GM12892 (cell line): ENCODE measurements at regions not wholly inside any gene's neighbourhood (a gene's known extent, or its start where the extent isn't known, plus 50 kb on each side); places are given as distances from the start of the nearest gene placed in this dataset.

Experiments
- POLR2AphosphoS5 ChIP-seq: IDR thresholded peaks from 2 replicates; pipeline ENCODE4 v1.6.1; 2011; ENCODE audit warnings: low read depth, low read length, control low read depth
- TAF1 ChIP-seq: IDR thresholded peaks from 2 replicates; pipeline ENCODE4 v1.6.1; 2011; ENCODE audit warnings: low read depth, mild to moderate bottlenecking, control low read depth, low read length, borderline replicate concordance

DNA sequence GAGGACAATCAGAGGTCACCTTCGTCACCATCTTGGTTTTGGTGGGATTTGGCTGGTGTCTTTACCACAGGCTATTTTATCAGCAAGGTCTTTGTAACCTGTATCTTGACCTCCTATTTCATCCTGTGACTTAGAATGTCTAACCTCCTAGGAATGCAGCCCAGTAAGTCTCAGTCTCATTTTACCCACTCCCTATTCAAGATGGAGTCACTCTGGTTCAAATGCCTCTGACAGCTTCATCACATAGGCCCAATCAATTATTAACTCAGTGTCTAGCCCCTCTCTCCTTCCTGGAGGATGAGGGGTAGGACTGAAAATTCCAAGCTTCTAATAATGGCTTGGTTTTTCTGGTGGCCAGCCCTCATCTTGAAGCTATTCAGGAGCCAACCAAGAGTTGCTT lies 111.4 kb upstream of the NAP1L1 start:
- no peak for TF ChIP-seq POLR2AphosphoS5
- no peak for TF ChIP-seq TAF1
